Activated naive CD4-positive, alpha-beta T cell treated with anti-CD3 and anti-CD28 coated beads, Interleukin-2, amount 50 U/mL, for 72 hours (primary cell): ENCODE measurements at regions not wholly inside any gene's neighbourhood (a gene's known extent, or its start where the extent isn't known, plus 50 kb on each side); places are given as distances from the start of the nearest gene placed in this dataset.

Source experiments
- ATAC-seq, 2 donors: fragments of 150-1000 bp; cut with Tn5 transposase; 2 replicates each; pipeline ENCODE4 v1.10.0; 2021; ENCODE audit warnings: mild to moderate bottlenecking in 2 of 2, moderate library complexity in 2 of 2
- DNase-seq, 2 donors: peaks; one replicate each; pipeline ENCODE4 v3.0.0; 2021 to 2022; ENCODE audit warnings: low spot score in 2 of 2
- H3K27ac Mint-ChIP-seq, 2 donors: one replicate each; pipeline ENCODE4 v1.8.0; 2022; ENCODE audit warnings: mild to moderate bottlenecking in 2 of 2, mixed read lengths in 2 of 2
- H3K36me3 Mint-ChIP-seq, 2 donors: one replicate each; pipeline ENCODE4 v1.8.0; 2022; ENCODE audit warnings: mixed read lengths in 2 of 2
- H3K9me3 Mint-ChIP-seq, 2 donors: one replicate each; pipeline ENCODE4 v1.8.0; 2022; ENCODE audit warnings: mixed read lengths in 2 of 2

- Mint-ChIP-seq H3K36me3 (no peaks in the 10 kb centered on the region), H3K27ac (no peak overlapping the region), H3K9me3 (no peaks in the 10 kb centered on the region)
- DNase-seq (no peak), ATAC-seq (no peak)
Measured at GRCh38 chr15:52976516-52977075, 186.5 kb upstream of the ONECUT1 start.

GRCh38 chr15:52975941-52976449, 185.9 kb upstream of the ONECUT1 start:
- DNase-seq: no peak
- ATAC-seq: no peak
- Mint-ChIP-seq H3K27ac (no peak overlapping the region), H3K9me3 (no peaks in the 10 kb centered on the region), H3K36me3 (no peaks in the 10 kb centered on the region)

GRCh38 chr15:52963865-52964264, 173.7 kb upstream of the ONECUT1 start:
- ATAC-seq (no peak), DNase-seq (no peak)
- Mint-ChIP-seq H3K27ac (no peak overlapping the region), H3K9me3 (peaks cover 0 to 5% of the 10 kb centered on the region in 2 donors), H3K36me3 (no peaks in the 10 kb centered on the region)

- DNase-seq: no peak
- no peaks in the 10 kb centered on the region for H3K36me3 Mint-ChIP-seq
- peaks cover 0 to 5% of the 10 kb centered on the region in 2 donors for H3K9me3 Mint-ChIP-seq
- no peak for ATAC-seq
- H3K27ac Mint-ChIP-seq: no peak overlapping the region
Measured at GRCh38 chr15:52960283-52960682, 170.1 kb upstream of the ONECUT1 start.

- H3K36me3 Mint-ChIP-seq: no peaks in the 10 kb centered on the region
- DNase-seq (no peak), ATAC-seq (no peak)
- no peaks in the 10 kb centered on the region for H3K9me3 Mint-ChIP-seq
- H3K27ac Mint-ChIP-seq: no peak overlapping the region
Measured at GRCh38 chr15:52943746-52944145, 153.6 kb upstream of the ONECUT1 start.

GRCh38 chr15:52936489-52936888, 146.4 kb upstream of the ONECUT1 start:
- no peaks in the 10 kb centered on the region for H3K9me3 Mint-ChIP-seq
- DNase-seq: no peak
- no peak overlapping the region for H3K27ac Mint-ChIP-seq
- no peaks in the 10 kb centered on the region for H3K36me3 Mint-ChIP-seq
- ATAC-seq: no peak

GRCh38 chr15:52925130-52925529, 135.0 kb upstream of the ONECUT1 start:
- DNase-seq: no peak
- Mint-ChIP-seq H3K27ac (no peak overlapping the region), H3K36me3 (no peaks in the 10 kb centered on the region), H3K9me3 (no peaks in the 10 kb centered on the region)
- ATAC-seq: no peak

GRCh38 chr15:52924630-52925029, 134.5 kb upstream of the ONECUT1 start:
- DNase-seq (no peak), ATAC-seq (no peak)
- Mint-ChIP-seq H3K36me3 (no peaks in the 10 kb centered on the region), H3K9me3 (no peaks in the 10 kb centered on the region), H3K27ac (no peak overlapping the region)

- ATAC-seq (no peak), DNase-seq (no peak)
- Mint-ChIP-seq H3K9me3 (no peaks in the 10 kb centered on the region), H3K36me3 (no peaks in the 10 kb centered on the region), H3K27ac (no peak overlapping the region)
Measured at GRCh38 chr15:52923626-52924025, 133.5 kb upstream of the ONECUT1 start.

- no peak for ATAC-seq
Measured at GRCh38 chr15:52922871-52923270, 132.7 kb upstream of the ONECUT1 start.

GRCh38 chr15:52912172-52912571, 122.0 kb upstream of the ONECUT1 start:
- no peak for ATAC-seq
- DNase-seq: no peak
- peaks cover 0 to 4% of the 10 kb centered on the region in 2 donors for H3K36me3 Mint-ChIP-seq

More at GRCh38 chr15:52922871-52923270, 132.7 kb upstream of the ONECUT1 start:
- Mint-ChIP-seq H3K9me3 (no peaks in the 10 kb centered on the region), H3K36me3 (no peaks in the 10 kb centered on the region), H3K27ac (no peak overlapping the region)
- DNase-seq: no peak

GRCh38 chr15:52893338-52893737, 103.2 kb upstream of the ONECUT1 start:
- H3K9me3 Mint-ChIP-seq: peaks cover 0 to 4% of the 10 kb centered on the region in 2 donors
- no peak for ATAC-seq
- DNase-seq: no peak

More at GRCh38 chr15:52912172-52912571, 122.0 kb upstream of the ONECUT1 start:
- Mint-ChIP-seq H3K27ac (no peak overlapping the region), H3K9me3 (no peaks in the 10 kb centered on the region)

GRCh38 chr15:52879904-52880303, 89.8 kb upstream of the ONECUT1 start:
- ATAC-seq (no peak), DNase-seq (no peak)
- Mint-ChIP-seq H3K36me3 (no peaks in the 10 kb centered on the region), H3K9me3 (no peaks in the 10 kb centered on the region), H3K27ac (no peak overlapping the region)

More at GRCh38 chr15:52893338-52893737, 103.2 kb upstream of the ONECUT1 start:
- no peaks in the 10 kb centered on the region for H3K36me3 Mint-ChIP-seq
- no peak overlapping the region for H3K27ac Mint-ChIP-seq

GRCh38 chr15:52879145-52879544, 89.0 kb upstream of the ONECUT1 start:
- Mint-ChIP-seq H3K36me3 (no peaks in the 10 kb centered on the region), H3K27ac (no peak overlapping the region), H3K9me3 (no peaks in the 10 kb centered on the region)
- DNase-seq (no peak), ATAC-seq (no peak)

- Mint-ChIP-seq H3K36me3 (no peaks in the 10 kb centered on the region), H3K27ac (no peak overlapping the region), H3K9me3 (no peaks in the 10 kb centered on the region)
- no peak for DNase-seq
- no peak for ATAC-seq
Measured at GRCh38 chr15:52876991-52877663, 87.0 kb upstream of the ONECUT1 start.

- DNase-seq (no peak), ATAC-seq (no peak)
- H3K9me3 Mint-ChIP-seq: peaks cover 0 to under 1% of the 10 kb centered on the region in 2 donors
- no peak overlapping the region for H3K27ac Mint-ChIP-seq
- peaks cover 0 to 1% of the 10 kb centered on the region in 2 donors for H3K36me3 Mint-ChIP-seq
Measured at GRCh38 chr15:52872036-52872818, 82.1 kb upstream of the ONECUT1 start.

- DNase-seq (no peak), ATAC-seq (no peak)
- H3K9me3 Mint-ChIP-seq: peaks cover 14% of the 10 kb centered on the region in 2 donors
- peaks cover 0 to 10% of the 10 kb centered on the region in 2 donors for H3K36me3 Mint-ChIP-seq
- H3K27ac Mint-ChIP-seq: no peak overlapping the region
Measured at GRCh38 chr15:52870015-52870414, 79.9 kb upstream of the ONECUT1 start.
